ENCODE measurements at regions not wholly inside any gene's neighbourhood (a gene's known extent, or its start where the extent isn't known, plus 50 kb on each side); places are given as distances from the start of the nearest gene placed in this dataset.
"Not testable (repeated sequence)": the region's sequence is repeated elsewhere in the genome, so short reads cannot be mapped to it uniquely, and the experiment has no call there.

- Histone ChIP-seq H3K9me3 (ENCODE audit: low read depth, low read length) (no peaks in the 10 kb centered on the region), H3K27me3 (ENCODE audit: insufficient read depth, low read length) (no peaks in the 10 kb centered on the region), H3K4me3 (ENCODE audit: low read length) (no peak overlapping the region), H3K4me1 (ENCODE audit: insufficient read depth, low read length) (no peaks in the 10 kb centered on the region)
Measured at GRCh38 chr9:32180597-32180996, 203.8 kb upstream of the ACO1 start.

DNA sequence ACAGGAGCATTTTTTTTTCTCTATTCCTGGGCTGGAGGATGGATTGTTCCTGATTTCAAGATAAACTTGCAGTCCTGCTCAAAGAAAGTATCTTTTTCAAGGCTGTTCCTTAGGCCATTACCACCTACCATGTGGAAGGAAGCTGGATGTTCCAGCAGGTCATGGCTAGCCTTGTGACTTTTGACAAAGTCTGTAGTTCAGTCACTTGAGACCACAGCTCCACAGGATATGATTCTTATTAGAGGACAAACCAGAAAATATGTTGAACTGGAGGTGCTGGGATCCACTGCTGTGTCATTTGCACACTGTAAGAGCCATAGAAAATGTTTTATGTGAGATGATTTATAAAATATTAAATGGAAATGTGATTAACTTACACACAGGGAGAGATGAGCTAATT is 184.2 kb upstream of the ACO1 start:
- Histone ChIP-seq H3K4me3 (ENCODE audit: low read length) (no peak overlapping the region), H3K27me3 (ENCODE audit: insufficient read depth, low read length) (no peaks in the 10 kb centered on the region), H3K4me1 (ENCODE audit: insufficient read depth, low read length) (no peaks in the 10 kb centered on the region), H3K9me3 (ENCODE audit: low read depth, low read length) (no peaks in the 10 kb centered on the region)

- Histone ChIP-seq H3K27me3 (ENCODE audit: insufficient read depth, low read length) (no peaks in the 10 kb centered on the region), H3K9me3 (ENCODE audit: low read depth, low read length) (no peaks in the 10 kb centered on the region), H3K4me3 (ENCODE audit: low read length) (no peak overlapping the region), H3K4me1 (ENCODE audit: insufficient read depth, low read length) (no peaks in the 10 kb centered on the region)
Measured at GRCh38 chr9:32200896-32201295, 183.5 kb upstream of the ACO1 start.

- not testable (repeated sequence) for H3K9me3 ChIP-seq (ENCODE audit: low read depth, low read length); H3K27me3 ChIP-seq (ENCODE audit: insufficient read depth, low read length); H3K4me1 ChIP-seq (ENCODE audit: insufficient read depth, low read length); H3K4me3 ChIP-seq (ENCODE audit: low read length)
Measured at GRCh38 chr9:32209164-32209563, 175.3 kb upstream of the ACO1 start.

- no peaks in the 10 kb centered on the region for H3K9me3 ChIP-seq (ENCODE audit: low read depth, low read length)
- no peaks in the 10 kb centered on the region for H3K4me1 ChIP-seq (ENCODE audit: insufficient read depth, low read length)
- H3K27me3 ChIP-seq (ENCODE audit: insufficient read depth, low read length): no peaks in the 10 kb centered on the region
- no peak overlapping the region for H3K4me3 ChIP-seq (ENCODE audit: low read length)
Measured at GRCh38 chr9:32218100-32218767, 166.2 kb upstream of the ACO1 start.

DNA sequence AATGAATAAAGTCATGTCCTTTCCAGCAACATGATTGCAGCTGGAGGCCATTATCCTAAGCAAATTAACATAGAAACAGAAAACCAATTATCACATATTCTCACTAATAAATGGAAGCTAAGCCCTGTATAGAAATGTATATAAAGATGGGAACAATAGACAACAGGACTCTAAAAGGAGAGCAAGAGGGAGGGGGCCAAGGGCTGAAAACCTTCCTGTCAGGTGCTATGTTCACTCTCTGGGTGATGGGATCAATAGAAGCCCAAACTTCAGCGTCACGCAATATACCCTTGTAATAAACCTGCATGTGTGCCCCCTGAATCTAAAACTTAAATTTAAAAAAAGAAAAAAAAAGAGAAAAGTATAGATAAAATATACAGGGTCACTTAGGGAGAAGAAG is 163.7 kb upstream of the ACO1 start:
- H3K4me1 ChIP-seq (ENCODE audit: insufficient read depth, low read length): no peaks in the 10 kb centered on the region
- no peaks in the 10 kb centered on the region for H3K27me3 ChIP-seq (ENCODE audit: insufficient read depth, low read length)
- H3K9me3 ChIP-seq (ENCODE audit: low read depth, low read length): no peaks in the 10 kb centered on the region
- H3K4me3 ChIP-seq (ENCODE audit: low read length): no peak overlapping the region

GRCh38 chr9:32234451-32234850 is 150.0 kb upstream of the ACO1 start:
- H3K9me3 ChIP-seq (ENCODE audit: low read depth, low read length): no peaks in the 10 kb centered on the region
- H3K4me1 ChIP-seq (ENCODE audit: insufficient read depth, low read length): no peaks in the 10 kb centered on the region
- no peak overlapping the region for H3K4me3 ChIP-seq (ENCODE audit: low read length)
- no peaks in the 10 kb centered on the region for H3K27me3 ChIP-seq (ENCODE audit: insufficient read depth, low read length)

DNA sequence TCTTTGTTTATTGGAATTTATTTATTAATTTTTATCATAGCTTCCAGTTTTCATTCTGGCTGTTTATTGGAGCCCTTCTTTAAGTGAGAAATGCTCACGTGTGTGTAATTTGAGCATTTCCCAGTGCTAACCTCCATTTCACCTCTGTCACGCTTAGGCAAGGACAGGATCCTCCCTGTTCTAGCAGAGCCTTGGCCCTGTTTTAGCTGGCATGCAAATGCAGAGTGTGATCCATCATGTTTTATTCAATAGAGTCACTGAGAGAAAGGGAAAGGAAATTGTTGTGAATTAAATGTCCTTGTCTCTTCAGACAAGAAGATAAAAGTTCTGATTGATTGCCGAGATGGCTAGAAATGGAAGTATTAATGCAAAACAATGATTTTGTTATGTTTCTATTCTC is 137.3 kb upstream of the ACO1 start:
- Histone ChIP-seq H3K27me3 (ENCODE audit: insufficient read depth, low read length) (no peaks in the 10 kb centered on the region), H3K4me3 (ENCODE audit: low read length) (no peak overlapping the region), H3K4me1 (ENCODE audit: insufficient read depth, low read length) (no peaks in the 10 kb centered on the region), H3K9me3 (ENCODE audit: low read depth, low read length) (no peaks in the 10 kb centered on the region)

GRCh38 chr9:32248189-32248712 is 136.2 kb upstream of the ACO1 start:
- no peaks in the 10 kb centered on the region for H3K9me3 ChIP-seq (ENCODE audit: low read depth, low read length)
- H3K4me1 ChIP-seq (ENCODE audit: insufficient read depth, low read length): no peaks in the 10 kb centered on the region
- H3K27me3 ChIP-seq (ENCODE audit: insufficient read depth, low read length): no peaks in the 10 kb centered on the region
- H3K4me3 ChIP-seq (ENCODE audit: low read length): no peak overlapping the region

GRCh38 chr9:32251539-32251938 is 132.9 kb upstream of the ACO1 start:
- Histone ChIP-seq H3K4me3 (ENCODE audit: low read length) (no peak overlapping the region), H3K9me3 (ENCODE audit: low read depth, low read length) (no peaks in the 10 kb centered on the region), H3K27me3 (ENCODE audit: insufficient read depth, low read length) (no peaks in the 10 kb centered on the region), H3K4me1 (ENCODE audit: insufficient read depth, low read length) (no peaks in the 10 kb centered on the region)

GRCh38 chr9:32253731-32254130 is 130.7 kb upstream of the ACO1 start:
- H3K9me3 ChIP-seq (ENCODE audit: low read depth, low read length): no peaks in the 10 kb centered on the region
- no peaks in the 10 kb centered on the region for H3K27me3 ChIP-seq (ENCODE audit: insufficient read depth, low read length)
- no peak overlapping the region for H3K4me3 ChIP-seq (ENCODE audit: low read length)
- no peaks in the 10 kb centered on the region for H3K4me1 ChIP-seq (ENCODE audit: insufficient read depth, low read length)

- Histone ChIP-seq H3K4me1 (ENCODE audit: insufficient read depth, low read length) (no peaks in the 10 kb centered on the region), H3K9me3 (ENCODE audit: low read depth, low read length) (no peaks in the 10 kb centered on the region), H3K27me3 (ENCODE audit: insufficient read depth, low read length) (no peaks in the 10 kb centered on the region), H3K4me3 (ENCODE audit: low read length) (no peak overlapping the region)
Measured at GRCh38 chr9:32255026-32255425, 129.4 kb upstream of the ACO1 start.

- Histone ChIP-seq H3K27me3 (ENCODE audit: insufficient read depth, low read length) (no peaks in the 10 kb centered on the region), H3K4me3 (ENCODE audit: low read length) (no peak overlapping the region), H3K4me1 (ENCODE audit: insufficient read depth, low read length) (no peaks in the 10 kb centered on the region), H3K9me3 (ENCODE audit: low read depth, low read length) (no peaks in the 10 kb centered on the region)
Measured at GRCh38 chr9:32258482-32258881, 126.0 kb upstream of the ACO1 start.

- Histone ChIP-seq H3K9me3 (ENCODE audit: low read depth, low read length) (no peaks in the 10 kb centered on the region), H3K4me3 (ENCODE audit: low read length) (no peak overlapping the region), H3K4me1 (ENCODE audit: insufficient read depth, low read length) (no peaks in the 10 kb centered on the region), H3K27me3 (ENCODE audit: insufficient read depth, low read length) (no peaks in the 10 kb centered on the region)
Measured at GRCh38 chr9:32260151-32260862, 124.1 kb upstream of the ACO1 start.

DNA sequence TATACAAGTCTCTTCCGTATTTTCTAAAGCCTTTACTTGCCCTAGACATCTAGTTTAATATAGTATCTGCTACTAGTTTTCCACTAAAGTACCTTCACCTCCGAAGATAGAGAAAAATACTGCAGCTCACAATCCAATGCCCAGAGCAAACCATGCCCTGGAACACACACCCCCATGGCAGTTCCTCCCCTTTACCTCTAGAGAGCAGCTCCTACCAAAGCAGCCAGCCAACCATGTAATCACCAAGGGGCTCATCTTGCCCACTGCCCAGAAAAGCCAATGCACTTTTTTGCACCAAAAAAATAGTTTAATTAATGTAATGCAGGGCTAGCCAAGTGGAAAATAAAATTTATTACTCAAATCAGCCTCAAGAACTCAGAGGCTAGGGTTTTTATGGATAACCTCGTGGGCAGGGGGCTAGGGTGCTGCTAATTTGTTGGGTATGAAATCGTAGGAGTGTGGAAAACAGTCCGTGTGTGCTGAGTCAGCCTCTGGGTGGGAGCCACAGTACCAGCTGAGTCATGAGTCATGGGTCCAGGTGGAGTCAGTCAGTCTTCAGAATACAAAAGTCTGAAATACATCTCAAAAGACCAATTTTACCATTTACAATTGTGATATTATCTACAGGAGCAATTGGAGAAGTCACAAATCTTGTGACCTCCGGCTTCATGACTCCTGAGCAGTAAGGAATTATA is 120.1 kb upstream of the ACO1 start:
- no peak overlapping the region for H3K4me3 ChIP-seq (ENCODE audit: low read length)
- no peaks in the 10 kb centered on the region for H3K9me3 ChIP-seq (ENCODE audit: low read depth, low read length)
- no peaks in the 10 kb centered on the region for H3K4me1 ChIP-seq (ENCODE audit: insufficient read depth, low read length)
- H3K27me3 ChIP-seq (ENCODE audit: insufficient read depth, low read length): no peaks in the 10 kb centered on the region
